ENCODE measurements at regions not wholly inside any gene's neighbourhood (a gene's known extent, or its start where the extent isn't known, plus 50 kb on each side); places are given as distances from the start of the nearest gene placed in this dataset.
"Not testable (repeated sequence)": the region's sequence is repeated elsewhere in the genome, so short reads cannot be mapped to it uniquely, and the experiment has no call there.

DNA sequence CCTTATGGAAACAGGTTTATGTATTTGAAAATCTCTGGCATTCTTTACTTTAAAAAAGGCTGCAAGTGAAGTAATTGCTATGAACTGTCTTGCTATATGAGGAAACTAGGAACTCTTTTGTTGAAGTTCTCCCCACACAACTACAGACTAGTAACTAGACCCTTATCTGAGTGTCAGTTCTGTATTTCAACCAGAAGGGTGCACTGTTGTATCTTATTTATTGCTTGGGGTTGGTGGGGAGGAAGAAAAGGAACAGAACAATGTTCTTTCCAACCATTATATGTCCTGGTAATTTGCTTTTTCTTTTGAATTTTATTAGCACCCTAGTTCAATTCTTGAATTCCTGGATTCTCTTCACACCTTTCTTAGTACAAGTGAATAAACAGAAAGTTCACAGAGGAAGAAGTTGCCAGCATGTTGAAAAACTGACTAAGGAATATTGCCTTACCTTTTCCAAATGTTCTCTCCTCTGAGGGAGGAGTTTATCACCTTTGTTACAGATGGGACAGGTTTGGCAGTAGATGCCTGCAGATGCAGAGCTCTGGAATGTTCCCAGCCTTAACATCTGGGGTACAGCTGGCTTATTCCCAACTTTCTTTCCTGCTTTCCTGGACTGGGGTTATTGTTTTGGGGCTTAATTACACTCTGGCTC lies 162.4 kb upstream of the CFAP20DC start:
- Mint-ChIP-seq H3K36me3 (no peaks in the 10 kb centered on the region), H3K4me1 (no peaks in the 10 kb centered on the region), H3K27me3 (ENCODE audit: low read depth in 3 of 3) (no peaks in the 10 kb centered on the region), H3K9me3 (no peaks in the 10 kb centered on the region), H3K4me3 (no peak overlapping the region), H3K27ac (no peak overlapping the region)
- peak; percentile 19 to 47 (median 32) for DNase-seq

DNA sequence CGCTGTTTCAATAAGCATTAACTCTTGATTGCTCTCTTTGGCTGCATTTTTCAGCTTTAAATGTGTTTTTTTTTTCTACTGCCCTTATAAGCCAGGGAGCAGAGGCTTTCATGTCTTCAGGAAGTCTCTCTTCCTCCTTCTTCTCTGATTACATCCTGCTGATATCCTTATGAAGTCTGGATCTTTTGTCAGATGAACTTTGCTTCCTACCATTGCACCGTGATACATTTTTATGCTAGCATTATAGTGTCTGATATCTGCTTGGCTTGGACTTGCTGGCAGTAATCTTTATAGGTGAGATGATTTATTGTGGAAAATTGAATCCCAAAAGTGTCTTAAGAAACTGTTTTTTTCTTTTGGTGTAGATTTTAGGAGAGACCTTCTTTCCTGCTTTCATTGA lies 160.4 kb upstream of the CFAP20DC start:
- H3K36me3 Mint-ChIP-seq: no peaks in the 10 kb centered on the region
- H3K4me3 Mint-ChIP-seq: no peak overlapping the region
- DNase-seq: no peak
- no peaks in the 10 kb centered on the region for H3K4me1 Mint-ChIP-seq
- no peaks in the 10 kb centered on the region for H3K27me3 Mint-ChIP-seq (ENCODE audit: low read depth in 3 of 3)
- H3K27ac Mint-ChIP-seq: no peak overlapping the region
- H3K9me3 Mint-ChIP-seq: no peaks in the 10 kb centered on the region

DNA sequence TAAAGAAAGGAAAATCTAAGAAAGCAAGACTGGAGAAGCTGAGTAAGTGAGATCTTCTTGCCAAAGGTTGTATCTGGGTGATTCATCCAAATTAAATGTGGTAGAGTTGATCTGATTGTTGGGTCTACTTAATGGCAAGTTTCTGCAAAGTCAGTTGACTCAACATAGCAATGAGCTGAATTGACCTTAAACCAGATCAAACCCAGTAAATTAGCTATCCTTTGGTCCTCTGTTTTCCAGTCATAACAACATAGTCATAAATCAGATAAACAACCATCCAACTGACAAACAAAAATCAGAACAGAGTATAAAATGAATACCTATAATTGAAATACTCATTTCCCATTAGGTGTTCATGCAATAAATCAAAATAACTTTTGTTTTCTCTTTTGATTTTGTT lies 142.6 kb upstream of the CFAP20DC start:
- H3K9me3 Mint-ChIP-seq: peaks cover 0 to 4% (median 0%) of the 10 kb centered on the region in 6 donors
- no peaks in the 10 kb centered on the region for H3K36me3 Mint-ChIP-seq
- no peak overlapping the region for H3K27ac Mint-ChIP-seq
- H3K4me1 Mint-ChIP-seq: no peaks in the 10 kb centered on the region
- DNase-seq: no peak
- H3K4me3 Mint-ChIP-seq: no peak overlapping the region
- H3K27me3 Mint-ChIP-seq (ENCODE audit: low read depth in 3 of 3): peaks cover 2 to 4% (median 2%) of the 10 kb centered on the region in 3 donors

DNA sequence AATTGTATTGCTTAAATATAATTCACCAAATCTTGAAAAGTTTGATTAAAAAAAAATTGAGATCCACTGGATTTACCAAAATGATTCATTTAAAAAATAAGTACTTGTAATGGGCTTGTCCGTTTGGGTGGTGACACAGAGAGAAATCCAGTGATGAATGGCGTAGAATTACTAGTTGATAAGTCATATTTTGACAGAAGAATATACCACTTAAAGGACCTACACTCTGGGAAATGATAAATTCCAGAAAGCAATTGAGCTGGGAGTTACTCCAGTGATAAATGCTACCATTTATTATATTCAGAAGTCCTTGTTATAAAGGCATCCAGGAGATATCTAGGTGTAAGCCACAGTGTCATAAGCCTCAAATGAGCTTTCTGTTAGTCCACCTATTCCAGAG lies 141.8 kb upstream of the CFAP20DC start:
- peaks cover 0 to 4% (median 0%) of the 10 kb centered on the region in 6 donors for H3K9me3 Mint-ChIP-seq
- no peak overlapping the region for H3K4me3 Mint-ChIP-seq
- DNase-seq: no peak
- H3K27me3 Mint-ChIP-seq (ENCODE audit: low read depth in 3 of 3): peaks cover 2 to 4% (median 4%) of the 10 kb centered on the region in 3 donors
- H3K36me3 Mint-ChIP-seq: no peaks in the 10 kb centered on the region
- H3K4me1 Mint-ChIP-seq: no peaks in the 10 kb centered on the region
- H3K27ac Mint-ChIP-seq: no peak overlapping the region

DNA sequence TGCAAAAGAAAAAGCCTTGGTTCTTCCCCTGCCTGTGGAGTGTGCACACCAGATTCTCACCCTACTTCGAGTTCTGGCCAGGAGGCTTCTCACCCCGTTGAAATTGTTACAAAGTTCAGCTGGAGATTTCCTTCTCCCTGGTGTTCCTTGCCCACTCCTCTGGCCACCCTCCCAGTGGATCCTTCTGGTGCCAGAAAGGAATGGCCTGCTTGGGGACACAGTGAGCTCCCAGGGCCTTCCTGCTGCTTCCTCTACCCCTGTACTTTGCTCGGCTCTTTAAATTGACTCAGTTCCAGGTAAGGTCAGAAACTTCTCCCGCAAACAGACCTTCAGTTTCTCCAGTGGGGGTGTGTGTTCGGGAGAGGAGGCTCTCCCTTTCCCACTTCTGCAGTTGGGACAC lies 140.1 kb upstream of the CFAP20DC start:
- peaks cover 2 to 4% (median 4%) of the 10 kb centered on the region in 3 donors for H3K27me3 Mint-ChIP-seq (ENCODE audit: low read depth in 3 of 3)
- H3K27ac Mint-ChIP-seq: no peak overlapping the region
- H3K9me3 Mint-ChIP-seq: peaks cover 0 to 2% (median 0%) of the 10 kb centered on the region in 6 donors
- H3K36me3 Mint-ChIP-seq: no peaks in the 10 kb centered on the region
- no peak overlapping the region for H3K4me3 Mint-ChIP-seq
- no peaks in the 10 kb centered on the region for H3K4me1 Mint-ChIP-seq
- no peak for DNase-seq

DNA sequence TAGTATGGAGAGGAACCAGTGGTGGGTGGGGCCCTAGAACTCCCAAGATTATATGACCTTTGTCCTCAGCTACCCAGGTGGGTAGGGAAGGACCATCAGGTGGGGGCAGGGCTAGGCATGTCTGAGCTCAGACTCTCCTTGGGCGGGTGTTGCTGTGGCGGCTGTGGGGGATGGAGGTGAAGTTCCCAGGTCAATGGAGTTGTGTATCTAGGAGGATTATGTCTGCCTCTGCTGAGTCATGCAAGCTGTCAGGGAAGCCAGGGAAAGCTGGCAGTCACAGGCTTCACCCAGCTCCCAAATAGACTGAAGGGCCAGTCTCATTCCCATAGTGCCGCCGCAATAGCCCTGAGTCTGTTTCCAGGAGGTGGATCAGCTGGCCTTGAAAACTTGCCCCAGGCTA lies 139.7 kb upstream of the CFAP20DC start:
- H3K4me3 Mint-ChIP-seq: no peak overlapping the region

DNA sequence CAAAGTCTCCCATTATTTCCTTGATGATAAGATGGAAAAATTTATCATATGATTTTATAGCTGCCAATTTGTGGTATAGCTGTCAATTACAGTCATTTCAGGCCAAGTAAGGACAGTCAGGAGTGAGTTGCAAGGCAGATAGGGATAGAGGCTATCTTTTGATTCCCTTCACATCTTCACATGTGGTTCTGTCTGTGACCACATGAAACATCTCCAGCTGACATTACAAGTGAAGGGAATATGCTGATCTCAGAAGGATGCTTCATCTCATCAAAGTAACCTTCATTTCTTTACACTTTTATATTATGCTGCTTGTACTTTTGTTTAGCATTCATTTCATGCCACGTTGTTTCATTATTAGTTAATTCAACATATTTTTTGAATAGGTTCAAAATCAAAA lies 136.9 kb upstream of the CFAP20DC start:
- H3K27ac Mint-ChIP-seq: no peak overlapping the region
- H3K9me3 Mint-ChIP-seq: peaks cover 0 to 3% (median 0%) of the 10 kb centered on the region in 6 donors
- DNase-seq: no peak
- peaks cover 0 to 6% (median 4%) of the 10 kb centered on the region in 3 donors for H3K27me3 Mint-ChIP-seq (ENCODE audit: low read depth in 3 of 3)
- H3K4me1 Mint-ChIP-seq: no peaks in the 10 kb centered on the region
- no peak overlapping the region for H3K4me3 Mint-ChIP-seq
- H3K36me3 Mint-ChIP-seq: no peaks in the 10 kb centered on the region

More for the DNA sequence above, 139.7 kb upstream of the CFAP20DC start:
- H3K9me3 Mint-ChIP-seq: peaks cover 0 to 2% (median 0%) of the 10 kb centered on the region in 6 donors
- no peaks in the 10 kb centered on the region for H3K4me1 Mint-ChIP-seq
- no peak overlapping the region for H3K27ac Mint-ChIP-seq
- H3K36me3 Mint-ChIP-seq: no peaks in the 10 kb centered on the region
- DNase-seq: no peak
- peaks cover 2 to 4% (median 4%) of the 10 kb centered on the region in 3 donors for H3K27me3 Mint-ChIP-seq (ENCODE audit: low read depth in 3 of 3)

DNA sequence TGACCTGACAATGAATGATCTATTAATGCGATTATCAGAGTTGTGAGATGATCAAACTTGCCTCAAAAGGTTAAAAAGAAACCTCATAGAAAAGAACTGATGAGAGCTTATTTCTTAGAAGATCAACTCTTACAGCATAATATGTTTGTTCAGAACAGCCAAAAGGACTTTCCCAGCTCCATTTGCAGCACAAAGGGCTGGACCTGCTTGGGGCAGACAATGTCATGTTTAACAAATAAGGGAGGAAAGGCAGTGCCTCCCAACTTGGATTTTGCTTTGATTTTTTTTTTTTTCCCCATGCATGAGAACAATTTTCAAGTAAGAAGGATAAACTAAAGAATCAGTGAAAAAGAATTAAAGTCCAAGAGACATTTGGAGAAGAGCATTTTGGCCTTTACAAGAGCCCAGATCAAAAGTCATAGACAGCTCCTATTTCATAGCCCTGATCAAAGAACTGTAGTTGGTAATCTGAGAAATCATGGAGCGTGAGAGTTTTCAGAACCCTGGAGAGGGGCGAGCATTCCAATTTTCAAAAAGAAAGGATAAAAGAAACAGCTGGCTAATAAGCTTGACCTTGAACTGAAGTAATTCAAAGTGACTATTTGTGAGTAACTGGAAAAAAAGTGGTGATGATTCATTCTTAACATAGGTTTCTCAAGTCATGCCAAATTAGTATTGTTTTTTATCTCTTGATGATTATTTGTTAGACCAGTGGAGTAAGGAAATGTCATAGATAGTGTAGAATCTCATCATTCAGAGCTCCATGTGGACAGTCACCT lies 136.0 kb upstream of the CFAP20DC start:
- Mint-ChIP-seq H3K27ac (no peak overlapping the region), H3K36me3 (no peaks in the 10 kb centered on the region), H3K4me1 (no peaks in the 10 kb centered on the region), H3K27me3 (ENCODE audit: low read depth in 3 of 3) (peaks cover 0 to 6% (median 2%) of the 10 kb centered on the region in 3 donors), H3K9me3 (peaks cover 0 to 3% (median 0%) of the 10 kb centered on the region in 6 donors), H3K4me3 (no peak overlapping the region)
- DNase-seq: no peak

DNA sequence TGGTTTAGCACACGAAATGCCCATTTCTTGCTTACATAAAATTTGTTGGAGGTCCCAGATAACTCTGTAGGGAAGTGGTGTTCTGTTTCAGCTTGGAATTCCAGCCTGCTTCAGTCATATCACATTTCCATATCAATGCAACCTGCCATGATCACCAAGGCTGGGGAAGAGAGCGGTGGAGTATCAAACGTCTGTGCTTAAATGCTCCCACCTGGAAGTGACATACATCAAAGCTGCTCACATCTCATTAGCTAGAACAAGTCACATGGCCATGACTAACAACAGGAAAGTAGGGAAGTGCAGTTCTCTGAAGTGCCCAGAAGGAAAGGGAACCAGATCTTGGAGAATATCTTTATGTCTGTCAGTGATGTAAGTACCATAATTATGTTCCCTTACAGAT lies 130.2 kb upstream of the CFAP20DC start:
- peaks cover 0 to 5% (median 3%) of the 10 kb centered on the region in 3 donors for H3K27me3 Mint-ChIP-seq (ENCODE audit: low read depth in 3 of 3)
- DNase-seq: no peak
- no peaks in the 10 kb centered on the region for H3K36me3 Mint-ChIP-seq
- no peak overlapping the region for H3K4me3 Mint-ChIP-seq
- H3K4me1 Mint-ChIP-seq: no peaks in the 10 kb centered on the region
- no peak overlapping the region for H3K27ac Mint-ChIP-seq
- peaks cover 0 to 3% (median 0%) of the 10 kb centered on the region in 6 donors for H3K9me3 Mint-ChIP-seq

DNA sequence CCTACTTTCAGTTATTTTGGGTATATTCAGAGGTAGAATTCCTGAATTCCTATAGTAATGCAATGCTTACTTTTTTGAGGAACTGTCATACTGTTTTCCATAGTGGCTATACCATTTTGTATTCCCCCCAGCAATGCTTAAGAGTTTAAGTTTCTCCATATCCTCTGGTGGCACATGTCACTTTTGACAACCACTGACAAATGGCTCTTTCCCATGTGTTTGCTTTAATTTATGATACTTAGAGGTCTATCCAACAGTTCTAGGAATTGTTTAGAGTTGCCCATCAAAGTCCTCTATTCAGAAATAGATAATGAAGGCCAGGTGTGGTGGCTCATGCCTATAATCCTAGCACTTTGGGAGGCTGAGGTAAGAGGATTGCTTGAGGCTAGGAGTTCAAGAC lies 128.9 kb upstream of the CFAP20DC start:
- Mint-ChIP-seq H3K27me3 (ENCODE audit: low read depth in 3 of 3) (peaks cover 0 to 5% (median 3%) of the 10 kb centered on the region in 3 donors), H3K27ac (no peak overlapping the region), H3K36me3 (no peaks in the 10 kb centered on the region), H3K4me3 (no peak overlapping the region), H3K4me1 (no peaks in the 10 kb centered on the region), H3K9me3 (peaks cover 0 to 1% (median 0%) of the 10 kb centered on the region in 6 donors)
- DNase-seq: no peak

DNA sequence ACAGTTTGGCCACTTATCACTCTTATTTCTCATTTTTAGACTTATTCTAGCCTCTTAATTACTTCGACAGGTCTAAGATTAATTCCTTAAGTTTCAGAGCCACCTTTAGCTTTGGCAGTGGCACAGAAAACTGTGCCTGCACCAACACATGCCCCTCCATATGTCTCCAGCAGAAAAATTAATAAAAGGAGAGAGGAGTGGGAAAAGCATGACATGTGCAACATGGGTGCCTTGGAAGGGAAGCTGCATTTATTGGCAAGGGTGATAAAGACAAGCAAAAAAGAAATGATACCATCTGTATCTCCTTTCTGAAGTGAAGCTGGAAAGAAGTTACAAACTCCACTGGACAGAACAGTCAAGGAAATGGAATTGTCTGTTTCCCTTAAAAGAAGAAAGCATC lies 121.7 kb upstream of the CFAP20DC start:
- Mint-ChIP-seq H3K27ac (no peak overlapping the region), H3K36me3 (peaks cover 0 to 3% (median 0%) of the 10 kb centered on the region in 3 donors), H3K9me3 (no peaks in the 10 kb centered on the region), H3K4me3 (no peak overlapping the region), H3K4me1 (no peaks in the 10 kb centered on the region), H3K27me3 (ENCODE audit: low read depth in 3 of 3) (peaks cover 0 to 2% (median 0%) of the 10 kb centered on the region in 3 donors)
- DNase-seq: no peak

DNA sequence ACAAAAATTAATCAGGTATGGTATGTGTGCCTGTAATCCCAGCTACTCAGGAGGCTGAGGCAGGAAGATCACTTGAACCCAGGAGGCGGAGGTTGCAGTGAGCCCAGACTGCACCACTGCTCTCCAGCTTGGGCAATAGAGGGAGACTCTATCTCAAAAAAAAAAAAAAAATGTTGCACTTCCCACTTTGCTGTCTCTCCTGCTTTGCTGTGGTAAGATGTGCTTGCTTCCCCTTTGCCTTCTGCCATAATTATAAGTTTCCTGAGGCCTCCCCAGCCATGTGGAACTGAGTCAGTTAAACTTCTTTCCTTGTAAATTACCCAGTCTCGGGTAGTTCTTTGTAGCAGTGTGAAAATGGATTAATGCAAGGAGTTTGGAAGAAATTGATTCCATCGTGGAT lies 120.3 kb upstream of the CFAP20DC start:
- not testable (repeated sequence) for H3K27ac Mint-ChIP-seq; H3K4me3 Mint-ChIP-seq; H3K4me1 Mint-ChIP-seq; H3K27me3 Mint-ChIP-seq (ENCODE audit: low read depth in 3 of 3); H3K9me3 Mint-ChIP-seq; DNase-seq; H3K36me3 Mint-ChIP-seq

DNA sequence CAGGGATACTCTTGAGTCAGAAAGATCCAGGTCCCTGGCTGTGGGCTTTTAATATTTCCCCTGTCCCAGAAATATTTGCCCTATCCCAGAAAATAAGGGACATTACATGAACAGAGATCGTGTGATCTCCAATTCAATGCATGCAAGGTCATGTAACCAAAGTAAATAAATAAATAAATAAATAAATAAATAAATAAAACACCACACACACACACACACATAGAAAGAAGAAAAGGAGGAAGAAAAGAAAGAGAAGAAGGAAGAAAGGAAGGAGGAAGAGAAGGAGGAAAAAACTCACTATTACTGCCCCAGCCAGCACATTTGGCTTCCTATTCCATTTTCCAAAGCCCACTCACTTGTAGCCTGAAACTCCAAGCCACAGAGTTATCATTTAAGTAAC lies 117.9 kb upstream of the CFAP20DC start:
- H3K4me3 Mint-ChIP-seq: no peak overlapping the region
- DNase-seq: no peak
- no peak overlapping the region for H3K27ac Mint-ChIP-seq
- H3K36me3 Mint-ChIP-seq: peaks cover 0 to 3% (median 0%) of the 10 kb centered on the region in 3 donors
- no peaks in the 10 kb centered on the region for H3K4me1 Mint-ChIP-seq
- H3K27me3 Mint-ChIP-seq (ENCODE audit: low read depth in 3 of 3): peaks cover 0 to 2% (median 0%) of the 10 kb centered on the region in 3 donors
- no peaks in the 10 kb centered on the region for H3K9me3 Mint-ChIP-seq

DNA sequence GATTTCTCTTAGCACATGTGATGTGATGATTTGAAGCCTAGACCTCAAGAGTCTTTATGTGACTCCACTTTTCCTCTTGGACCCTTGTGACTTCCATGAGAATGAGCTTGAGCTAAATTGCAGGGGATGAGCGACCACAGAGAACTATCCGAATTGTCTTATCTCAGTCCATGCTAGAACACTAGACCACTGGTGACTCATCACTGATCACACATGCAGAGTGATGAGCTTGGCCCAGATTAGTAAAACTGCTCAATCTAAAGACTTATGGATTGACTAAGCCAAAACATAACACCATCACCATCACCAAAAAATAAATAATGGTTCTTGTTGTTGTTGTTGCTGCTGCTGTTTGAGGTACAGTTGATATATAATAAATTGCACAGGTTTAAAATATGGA lies 114.1 kb upstream of the CFAP20DC start:
- H3K9me3 Mint-ChIP-seq: peaks cover 0 to 2% (median 0%) of the 10 kb centered on the region in 6 donors
- no peak overlapping the region for H3K4me3 Mint-ChIP-seq
- peaks cover 0 to 2% (median 2%) of the 10 kb centered on the region in 3 donors for H3K27me3 Mint-ChIP-seq (ENCODE audit: low read depth in 3 of 3)
- no peak for DNase-seq
- no peaks in the 10 kb centered on the region for H3K36me3 Mint-ChIP-seq
- no peaks in the 10 kb centered on the region for H3K4me1 Mint-ChIP-seq
- no peak overlapping the region for H3K27ac Mint-ChIP-seq
